ENCODE measurements at regions not wholly inside any gene's neighbourhood (a gene's known extent, or its start where the extent isn't known, plus 50 kb on each side); places are given as distances from the start of the nearest gene placed in this dataset.
A peak's percentile ranks its signal among the peaks of the same experiment; 100 is the strongest.

- H3K9me3 Mint-ChIP-seq, result peaks cover 0 to 3% (median 0%) of the 10 kb centered on the region in 7 donors
- ATAC-seq (ENCODE audit: low read depth in 2 of 2) (no peak), DNase-seq (no peak)
- H3K27me3 Mint-ChIP-seq, result peaks cover 28 to 46% (median 33%) of the 10 kb centered on the region in 3 donors
- H3K4me1 Mint-ChIP-seq, result no peaks in the 10 kb centered on the region
- H3K27ac Mint-ChIP-seq, result no peak overlapping the region
- H3K4me3 Mint-ChIP-seq, result no peak overlapping the region
- no peaks in the 10 kb centered on the region for H3K36me3 Mint-ChIP-seq
Measured at GRCh38 chr1:37410105-37410504, 64.3 kb upstream of the ZC3H12A start.

- no peak for ATAC-seq (ENCODE audit: low read depth in 2 of 2)
- Mint-ChIP-seq H3K4me3 (no peak overlapping the region), H3K36me3 (peaks cover 0 to 6% of the 10 kb centered on the region in 2 donors), H3K27ac (peak overlapping the region in 1 of 6 donors; percentile 40), H3K9me3 (peaks cover 0 to 7% (median 5%) of the 10 kb centered on the region in 7 donors), H3K4me1 (no peaks in the 10 kb centered on the region), H3K27me3 (peaks cover 28 to 46% (median 35%) of the 10 kb centered on the region in 3 donors)
- DNase-seq, result no peak
Measured at GRCh38 chr1:37410815-37411214, 63.6 kb upstream of the ZC3H12A start.

DNA sequence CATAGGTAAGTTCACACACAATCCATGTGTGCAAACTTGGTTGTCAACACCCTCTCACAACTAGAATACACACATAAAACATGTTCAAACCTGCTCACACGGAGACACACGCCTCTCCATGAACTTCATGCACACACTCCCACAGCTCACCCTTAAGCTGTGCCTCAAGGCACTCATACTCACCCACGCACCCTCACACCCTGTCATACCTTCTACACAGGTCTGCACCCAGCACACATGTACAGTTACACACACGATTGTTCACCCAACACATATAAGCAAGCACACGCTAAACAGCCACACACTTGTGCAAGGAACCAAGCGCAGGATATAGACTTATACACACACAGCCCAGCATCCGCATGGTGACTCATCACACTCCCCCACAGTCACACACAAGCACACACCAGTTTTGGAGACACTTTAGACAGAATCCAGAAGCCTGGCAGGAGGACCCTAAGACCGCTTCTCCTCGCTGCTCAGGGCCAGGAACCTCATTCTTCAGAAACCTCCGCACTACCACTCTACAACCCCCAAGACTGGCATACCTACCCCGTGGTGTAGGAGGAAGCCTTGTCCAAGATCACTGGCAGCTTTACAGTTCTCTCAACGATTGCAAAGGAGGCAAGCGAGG is 58.7 kb upstream of the ZC3H12A start:
- H3K36me3 Mint-ChIP-seq, result peaks cover 0 to 8% of the 10 kb centered on the region in 2 donors
- peaks cover 18 to 34% (median 28%) of the 10 kb centered on the region in 3 donors for H3K27me3 Mint-ChIP-seq
- peak overlapping the region in 1 of 6 donors; percentile 1 for H3K27ac Mint-ChIP-seq
- peaks cover 0 to 9% (median 5%) of the 10 kb centered on the region in 7 donors for H3K9me3 Mint-ChIP-seq
- ATAC-seq (ENCODE audit: low read depth in 2 of 2) (no peak), DNase-seq (no peak)
- no peak overlapping the region for H3K4me3 Mint-ChIP-seq
- H3K4me1 Mint-ChIP-seq, result no peaks in the 10 kb centered on the region

DNA sequence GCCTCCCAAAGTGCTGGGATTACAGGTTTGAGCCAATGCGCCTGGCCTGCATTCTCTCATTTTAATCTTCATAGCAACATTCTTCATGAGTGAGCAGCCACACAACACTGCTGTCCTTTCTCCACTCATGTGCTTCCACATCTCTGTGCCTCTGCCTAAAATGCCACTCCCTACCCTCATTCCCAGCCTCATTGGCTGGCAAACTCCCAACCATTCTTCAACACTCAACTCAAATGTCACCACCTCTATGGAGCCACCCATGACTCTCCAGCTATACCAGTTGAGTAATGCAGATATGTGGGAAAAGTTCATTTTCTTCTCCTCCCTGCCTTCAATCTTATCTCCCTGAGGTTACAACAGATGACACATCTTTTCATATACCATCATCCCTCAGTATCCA is 53.9 kb upstream of the ZC3H12A start:
- Mint-ChIP-seq H3K36me3 (peaks cover 0 to 6% of the 10 kb centered on the region in 2 donors), H3K27me3 (peaks cover 23 to 43% (median 34%) of the 10 kb centered on the region in 3 donors), H3K27ac (peak overlapping the region in 1 of 6 donors; percentile 88), H3K4me1 (no peaks in the 10 kb centered on the region), H3K9me3 (peaks cover 0 to 5% (median 4%) of the 10 kb centered on the region in 7 donors), H3K4me3 (no peak overlapping the region)
- no peak for ATAC-seq (ENCODE audit: low read depth in 2 of 2)
- DNase-seq, result no peak

- ATAC-seq (ENCODE audit: low read depth in 2 of 2) (no peak), DNase-seq (no peak)
- Mint-ChIP-seq H3K36me3 (no peaks in the 10 kb centered on the region), H3K27ac (no peak overlapping the region), H3K4me1 (no peaks in the 10 kb centered on the region), H3K4me3 (no peak overlapping the region), H3K9me3 (no peaks in the 10 kb centered on the region), H3K27me3 (peaks cover 25 to 50% (median 46%) of the 10 kb centered on the region in 3 donors)
Measured at GRCh38 chr1:37423810-37424209, 50.6 kb upstream of the ZC3H12A start.

DNA sequence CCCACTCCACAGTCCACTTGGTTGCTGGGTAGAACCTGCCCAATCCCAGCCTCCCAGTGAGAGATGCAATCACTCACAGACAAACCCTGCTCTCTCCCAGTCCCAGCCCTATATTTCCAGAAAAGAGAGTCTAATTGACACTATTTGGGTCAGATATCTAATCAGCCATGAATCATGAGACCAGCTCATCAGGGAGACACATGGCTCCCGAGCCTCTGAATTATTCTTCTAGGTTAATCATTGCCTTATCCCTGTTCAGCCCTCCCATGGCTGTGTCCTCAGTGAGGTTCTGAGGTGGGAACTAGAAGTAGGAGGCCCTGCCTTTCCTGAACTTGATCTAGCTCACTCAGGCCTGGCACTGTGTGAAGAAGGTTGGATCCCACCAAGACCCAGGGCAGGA is 49.9 kb upstream of the ZC3H12A start:
- Mint-ChIP-seq H3K36me3 (no peaks in the 10 kb centered on the region), H3K9me3 (no peaks in the 10 kb centered on the region), H3K4me1 (no peaks in the 10 kb centered on the region), H3K4me3 (no peak overlapping the region), H3K27me3 (peaks cover 30 to 53% (median 53%) of the 10 kb centered on the region in 3 donors), H3K27ac (no peak overlapping the region)
- ATAC-seq (ENCODE audit: low read depth in 2 of 2), result no peak
- DNase-seq, result no peak

All from naive B cell (primary cell).